Islet precursor cell (in vitro differentiated cells): ENCODE measurements at regions not wholly inside any gene's neighbourhood (a gene's known extent, or its start where the extent isn't known, plus 50 kb on each side); places are given as distances from the start of the nearest gene placed in this dataset.
"Not testable (repeated sequence)": the region's sequence is repeated elsewhere in the genome, so short reads cannot be mapped to it uniquely, and the experiment has no call there.

Source experiments
- DNase-seq: peaks from one replicate; pipeline ENCODE4 v3.0.0-alpha.2; 2018

DNA sequence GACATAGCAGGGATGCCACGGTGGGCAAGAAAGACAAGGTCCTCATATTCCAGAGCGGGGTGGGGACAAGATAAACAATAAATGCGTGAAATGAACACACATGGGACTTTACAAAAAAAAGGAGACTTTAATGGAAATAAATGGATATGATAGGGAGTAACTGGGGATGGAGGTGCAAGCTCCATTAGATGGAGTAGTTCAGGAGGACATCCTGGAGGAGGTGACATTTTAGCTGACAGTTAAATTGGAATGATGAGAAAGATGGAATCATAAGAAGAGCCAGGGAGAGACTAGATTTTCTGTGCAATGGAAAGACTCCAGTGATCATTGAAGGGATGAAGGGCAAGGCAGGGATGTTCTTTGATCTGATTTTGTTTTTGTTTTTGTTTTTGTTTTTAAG is 83.6 kb upstream of the MYL10 start:
- DNase-seq = no peak

DNA sequence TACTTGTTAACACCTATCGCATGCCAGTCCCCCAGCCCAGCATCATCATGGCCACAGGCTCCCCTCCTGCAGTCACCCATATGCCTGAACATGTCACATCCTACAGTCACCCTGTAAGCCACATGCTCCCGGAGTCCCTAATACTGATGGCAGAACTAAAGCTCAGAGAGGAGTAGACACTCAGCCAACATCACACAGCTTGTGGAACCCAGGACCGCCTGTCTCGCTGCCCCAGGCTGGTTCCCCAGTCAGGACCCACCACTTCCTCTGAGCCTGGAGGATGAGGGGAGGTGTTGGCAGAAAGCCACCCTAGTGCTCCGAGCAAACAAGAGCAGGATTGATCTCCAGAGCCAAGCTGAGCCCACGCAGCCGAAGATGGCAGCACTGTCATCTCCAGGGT is 85.0 kb upstream of the MYL10 start:
- no peak for DNase-seq

DNA sequence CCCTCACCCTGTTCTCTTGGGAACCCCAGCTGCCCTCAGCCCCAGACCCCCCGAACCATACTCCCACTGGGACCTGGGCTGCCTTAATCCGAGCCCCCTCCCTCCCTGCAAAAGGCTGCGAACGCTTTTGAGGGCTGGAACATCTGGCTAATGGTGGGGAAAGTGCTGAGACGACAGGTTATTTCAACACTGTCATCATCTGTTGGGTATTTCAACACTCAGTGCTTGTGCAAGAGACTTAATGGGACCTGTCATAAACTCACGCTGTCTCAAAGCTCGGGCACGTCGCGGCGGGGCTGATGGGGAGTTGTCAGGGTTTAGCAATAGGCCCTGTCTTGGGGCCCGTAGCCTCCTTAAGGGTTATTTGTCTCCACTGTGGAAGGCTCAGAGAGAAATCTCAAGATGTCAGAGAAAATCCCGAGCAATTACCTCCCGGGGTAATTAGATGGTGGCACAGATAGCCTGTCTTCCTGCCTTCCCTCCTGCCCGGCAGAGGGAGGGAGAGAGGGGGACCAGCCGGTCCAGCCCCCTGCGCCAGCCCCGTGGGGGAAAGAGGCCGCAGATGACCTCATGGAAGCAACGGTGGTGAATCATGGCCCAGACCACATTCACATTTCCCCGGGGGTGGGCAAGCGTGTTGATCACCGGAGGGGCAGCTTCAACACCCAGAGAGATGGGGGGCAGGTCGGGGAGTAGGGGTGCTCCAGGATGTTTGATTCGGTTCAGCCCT is 88.7 kb upstream of the MYL10 start:
- DNase-seq = peak; percentile 92

DNA sequence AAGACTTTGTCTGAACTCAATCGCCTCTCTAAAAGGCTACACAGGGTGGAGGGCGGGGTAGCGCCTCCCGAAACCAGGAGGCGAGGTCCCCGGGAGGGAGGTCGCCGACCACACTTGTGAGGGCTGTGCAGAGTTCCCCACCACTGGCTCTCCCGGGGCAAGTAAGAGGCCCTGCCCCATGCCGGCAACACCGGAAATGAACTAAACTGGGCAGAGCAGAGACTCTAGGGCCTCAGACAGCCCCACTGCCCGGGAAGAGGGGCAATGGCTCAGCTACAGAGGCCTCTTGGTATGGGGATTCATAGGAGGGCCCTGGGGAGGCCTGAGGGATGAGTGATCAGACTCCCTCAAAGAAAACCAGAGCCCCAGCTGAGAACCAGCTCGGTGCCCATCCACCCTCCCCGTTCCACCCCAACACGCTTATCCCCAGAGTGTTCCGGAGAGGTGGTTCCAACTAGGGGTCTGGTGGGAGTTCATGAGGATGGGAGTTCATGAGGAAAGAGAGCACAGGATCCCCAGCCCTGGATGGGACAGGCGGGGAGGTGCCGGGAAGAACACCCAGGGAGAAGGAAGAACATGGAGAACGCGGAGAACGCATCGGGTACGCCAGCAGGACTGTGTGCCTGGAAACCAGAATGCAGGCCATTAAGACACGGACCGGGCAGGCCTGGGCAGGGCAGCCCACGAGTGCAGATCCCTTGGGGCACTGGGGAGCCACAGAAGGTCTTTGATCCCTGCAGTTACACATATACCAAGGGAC is 89.4 kb upstream of the MYL10 start:
- peak; percentile 66 for DNase-seq

DNA sequence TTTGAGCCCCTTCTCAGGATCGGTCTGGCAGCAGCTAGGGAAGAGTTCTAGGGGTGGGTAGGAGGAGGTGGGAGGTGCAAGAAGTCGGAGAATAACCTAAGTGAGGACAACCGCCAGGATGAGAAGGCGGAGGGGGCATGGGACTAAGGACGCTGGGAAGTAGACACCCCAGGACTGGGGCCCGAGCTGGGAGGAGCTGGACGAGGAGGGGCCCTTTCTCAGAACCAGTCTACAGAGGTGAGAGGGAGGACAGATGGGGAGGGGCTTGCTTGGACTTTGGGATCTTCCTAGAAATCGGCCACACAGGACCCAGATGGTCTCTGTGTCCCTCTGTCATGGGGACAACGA is 90.0 kb upstream of the MYL10 start:
- no peak for DNase-seq

DNA sequence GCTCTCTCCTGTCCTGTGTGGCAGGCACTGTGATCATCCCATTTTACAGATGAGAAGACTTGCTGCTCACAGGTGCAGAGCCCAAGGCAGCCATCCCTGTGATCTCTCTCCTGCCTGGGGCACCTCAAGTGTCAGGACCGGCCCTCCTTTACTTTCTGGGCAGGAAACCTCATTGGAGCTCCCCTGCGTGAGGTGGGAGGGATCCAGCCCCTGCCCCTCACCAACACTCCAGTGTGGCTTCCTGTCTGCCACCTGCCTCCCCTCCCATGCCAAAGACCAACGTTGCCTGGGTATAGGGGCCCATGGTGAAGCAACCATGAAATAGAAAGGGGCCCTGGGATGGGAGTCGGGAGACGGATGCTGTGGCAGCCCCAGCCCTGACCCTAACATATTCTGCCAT is 91.2 kb upstream of the MYL10 start:
- no peak for DNase-seq

DNA sequence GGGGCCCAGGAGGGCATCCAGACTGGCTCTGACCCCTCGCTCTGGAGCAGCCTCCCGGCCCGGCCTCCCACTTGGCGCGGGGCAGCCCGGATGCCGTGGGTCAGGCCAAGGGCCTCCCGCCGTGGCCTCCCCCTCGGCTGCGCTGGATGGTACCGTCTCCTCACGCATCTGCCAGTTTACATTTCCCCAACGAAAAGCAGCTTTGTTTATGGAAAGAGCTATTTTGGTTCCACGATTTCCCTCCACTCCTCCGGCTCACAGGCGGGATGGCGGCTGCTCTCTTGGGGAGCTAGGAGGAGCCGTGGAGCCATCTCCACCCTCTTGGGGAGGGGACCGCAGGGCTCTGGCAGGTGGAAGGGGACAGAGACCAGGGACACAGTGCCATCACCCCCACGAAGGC is 93.2 kb upstream of the MYL10 start:
- DNase-seq = no peak

DNA sequence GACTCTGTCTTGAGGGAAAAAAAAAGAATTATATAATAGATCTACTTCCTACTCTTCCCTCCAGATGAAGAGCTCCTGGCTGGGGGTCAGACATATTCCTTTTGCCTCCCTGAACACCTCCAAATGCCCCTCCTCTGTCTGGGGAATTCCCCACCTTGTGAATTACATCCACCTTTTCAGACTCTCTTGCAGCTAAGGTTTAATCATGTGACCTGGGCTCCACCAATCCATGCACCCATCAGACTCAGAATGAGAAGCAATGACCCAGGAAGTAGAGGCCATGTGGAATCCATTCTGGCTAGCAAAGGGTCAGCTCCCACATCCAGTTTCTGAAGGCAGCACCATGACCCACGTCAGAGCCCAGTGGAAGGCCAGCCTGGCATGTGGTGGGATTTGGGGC is 93.6 kb upstream of the CUX1 start:
- no peak for DNase-seq

DNA sequence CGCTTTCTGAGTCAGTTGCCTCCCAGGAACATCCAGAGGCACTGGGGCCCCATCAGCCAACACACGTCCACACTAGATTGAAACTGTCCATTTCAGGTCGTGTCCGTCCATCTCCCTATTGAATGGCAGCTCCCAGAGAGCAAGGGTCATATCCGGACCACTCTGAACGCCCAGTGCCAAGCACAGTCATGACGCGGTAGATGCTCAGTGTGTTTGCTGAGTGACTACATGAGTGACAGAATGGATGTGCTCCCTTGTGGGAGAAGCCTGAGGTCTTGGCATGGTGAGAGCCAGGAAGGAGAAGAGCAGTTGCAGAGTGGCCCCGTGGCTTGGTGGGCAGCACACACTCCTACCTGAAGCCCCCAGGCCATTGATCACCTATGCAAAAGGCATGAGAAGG is 92.5 kb upstream of the CUX1 start:
- no peak for DNase-seq

DNA sequence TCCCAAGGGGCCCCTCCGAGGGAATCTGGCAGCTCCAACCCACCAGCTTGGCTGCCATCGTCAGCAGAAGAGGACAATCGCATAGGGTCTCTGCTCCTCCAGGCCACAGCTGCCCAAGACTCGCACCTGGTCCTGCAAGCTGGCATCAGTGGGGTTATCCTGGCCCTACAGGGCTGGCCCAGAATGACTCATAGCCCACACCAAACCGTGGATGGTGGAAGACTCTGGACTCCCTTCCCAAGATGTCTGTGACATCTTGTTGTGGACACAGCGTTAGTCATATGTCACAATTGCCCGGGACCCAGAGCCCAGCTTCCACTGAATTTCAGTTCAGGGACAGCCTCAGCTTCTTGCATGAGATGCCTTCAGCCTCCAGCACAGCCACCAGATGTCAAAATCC is 91.5 kb upstream of the CUX1 start:
- DNase-seq = no peak

DNA sequence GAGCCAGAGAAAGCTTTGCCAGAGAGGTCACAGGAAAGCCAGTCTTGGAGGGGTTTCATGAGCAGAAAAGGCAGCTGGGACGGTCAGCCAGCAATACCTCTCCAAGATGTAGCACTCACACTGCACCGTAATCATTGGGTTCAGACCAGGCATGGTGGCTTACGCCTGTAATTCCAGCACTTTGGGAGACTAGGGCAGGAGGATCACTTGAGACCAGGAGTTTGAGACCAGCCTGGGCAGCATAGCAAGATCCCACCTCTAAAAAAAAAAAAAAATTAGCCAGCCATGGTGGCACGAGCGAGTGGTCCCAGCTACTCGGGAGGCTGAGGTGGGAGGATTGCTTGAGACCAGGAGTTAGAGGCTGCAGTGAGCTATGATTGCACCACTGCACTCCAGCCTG is 90.2 kb upstream of the CUX1 start:
- DNase-seq = no peak

DNA sequence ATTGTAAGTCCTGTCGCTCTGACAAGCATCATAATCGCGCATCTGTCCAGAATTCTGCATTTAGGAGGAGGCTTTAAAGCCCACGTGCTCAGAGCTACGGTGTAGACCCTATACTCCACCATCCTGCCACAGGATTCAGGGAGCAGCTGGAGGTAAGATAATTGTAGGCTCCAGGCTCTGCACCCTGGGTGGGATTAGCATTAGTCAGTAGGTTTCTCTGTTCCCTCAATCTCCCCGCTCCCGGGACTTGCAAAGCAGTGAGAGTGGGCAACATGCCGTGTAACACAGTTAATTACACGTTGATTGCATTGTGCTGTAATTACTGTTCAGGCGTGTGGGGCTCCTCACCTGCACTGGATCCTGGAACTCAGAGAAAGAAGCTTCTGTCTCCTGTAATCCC is 89.3 kb upstream of the CUX1 start:
- no peak for DNase-seq

DNA sequence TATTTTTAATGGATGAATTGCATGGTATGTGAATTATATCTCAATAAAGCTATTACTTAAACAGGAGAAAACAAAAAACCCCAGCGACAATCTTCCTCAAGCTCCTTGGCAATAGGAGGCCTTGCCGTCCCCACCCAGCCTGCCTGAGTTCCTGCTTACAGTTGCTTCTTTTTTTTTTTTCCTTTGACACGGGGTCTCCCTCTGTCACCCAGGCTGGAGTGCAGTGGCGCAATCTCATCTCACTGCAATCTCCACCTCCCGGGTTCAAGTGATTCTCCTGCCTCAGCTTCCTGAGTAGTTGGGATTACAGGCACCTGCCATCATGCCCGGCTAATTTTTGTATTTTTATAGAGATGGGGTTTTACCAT is 88.6 kb upstream of the CUX1 start:
- DNase-seq = not testable (repeated sequence)

DNA sequence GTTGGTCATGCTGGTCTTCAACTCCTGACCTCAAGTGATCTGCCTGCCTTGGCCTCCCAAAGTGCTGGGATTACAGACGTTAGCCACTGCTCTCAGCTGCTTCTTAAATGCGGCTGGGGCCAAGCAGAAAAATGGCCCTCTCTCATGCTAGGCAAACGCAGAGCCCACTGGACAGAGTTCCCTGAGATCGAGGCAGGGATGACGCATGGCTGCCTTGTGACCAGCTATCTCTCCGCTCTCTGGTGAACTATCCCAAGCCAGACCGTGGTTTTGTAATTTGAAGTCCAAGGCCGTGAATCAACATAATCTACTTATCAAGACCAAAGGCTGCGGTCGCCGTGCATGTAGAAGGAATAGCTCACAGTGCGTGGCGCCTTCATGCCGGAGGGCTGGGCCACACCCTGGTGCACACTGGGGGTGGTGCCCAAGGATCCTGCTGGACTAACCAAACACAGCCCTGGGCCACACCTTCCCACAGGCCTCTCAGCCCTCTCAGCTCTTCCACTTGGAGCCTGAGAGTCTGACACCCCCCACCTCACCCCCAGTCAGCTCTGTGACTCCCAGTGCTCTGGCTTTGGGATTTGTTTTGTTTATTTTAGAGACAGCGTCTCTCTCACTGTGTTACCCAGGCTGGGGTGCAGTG is 88.1 kb upstream of the CUX1 start:
- peak; percentile 63 for DNase-seq

DNA sequence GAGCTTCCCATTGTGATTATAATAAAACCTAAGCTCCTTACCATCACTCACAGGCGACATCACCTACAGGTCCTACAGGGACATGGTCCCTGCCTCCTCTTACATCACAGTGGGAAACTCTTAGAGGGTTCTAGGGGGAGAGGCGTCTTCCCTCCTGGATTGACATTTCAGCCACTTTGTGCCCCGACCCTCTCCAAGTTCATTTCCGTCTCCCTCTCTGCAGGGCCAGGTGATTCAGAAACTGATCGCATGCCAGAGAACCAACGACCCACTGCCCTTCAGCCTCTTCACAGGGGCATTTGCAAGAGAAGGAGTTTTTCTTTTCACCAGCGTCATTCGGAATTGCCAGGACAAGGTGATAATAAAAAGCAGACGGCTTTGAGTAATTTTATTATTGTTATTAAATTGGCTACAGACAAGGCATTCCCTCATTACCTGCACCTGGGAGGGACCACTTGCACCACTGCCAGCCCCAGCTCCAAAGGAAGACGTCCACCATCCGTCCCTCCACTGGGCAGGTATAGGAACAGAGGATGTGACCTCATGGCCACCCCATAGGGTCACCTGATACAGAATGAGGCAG is 85.8 kb upstream of the CUX1 start:
- no peak for DNase-seq

DNA sequence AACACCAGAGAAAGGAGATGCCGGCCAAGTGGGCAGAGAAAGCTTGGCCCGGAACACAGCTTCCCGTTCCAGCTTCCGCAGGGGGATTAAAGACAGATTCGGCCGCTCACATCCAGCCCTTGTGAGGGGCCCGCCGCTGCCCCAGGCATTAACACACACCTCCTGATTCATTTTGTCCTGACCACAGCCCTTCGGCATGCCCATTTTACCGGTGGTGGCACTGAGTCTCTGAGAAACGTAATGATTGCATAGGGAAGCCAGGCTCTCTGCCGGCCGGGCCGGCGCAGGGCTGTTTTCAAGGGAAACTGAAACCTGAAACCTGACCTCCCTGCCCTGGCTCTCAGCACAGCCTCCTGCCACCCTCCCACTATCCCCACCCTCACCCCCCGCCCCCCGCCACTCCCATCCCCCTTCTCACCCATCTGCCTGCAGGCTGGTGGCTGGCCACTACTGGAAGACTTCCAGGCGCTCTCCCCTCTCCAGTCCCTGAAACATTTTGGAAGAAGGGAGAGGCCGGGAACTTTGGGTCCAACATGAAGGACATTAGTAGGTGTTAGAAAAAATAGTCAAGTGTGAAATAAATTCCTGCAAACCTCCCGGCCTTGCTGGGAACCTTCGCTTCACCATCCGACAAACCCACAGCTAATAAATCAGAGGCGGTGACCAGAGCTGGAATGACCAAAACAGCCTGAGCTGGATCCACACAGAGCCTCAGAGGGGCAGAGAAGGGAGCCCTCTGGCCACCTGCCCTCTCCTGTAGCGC is 83.5 kb upstream of the CUX1 start:
- peak; percentile 93 for DNase-seq

DNA sequence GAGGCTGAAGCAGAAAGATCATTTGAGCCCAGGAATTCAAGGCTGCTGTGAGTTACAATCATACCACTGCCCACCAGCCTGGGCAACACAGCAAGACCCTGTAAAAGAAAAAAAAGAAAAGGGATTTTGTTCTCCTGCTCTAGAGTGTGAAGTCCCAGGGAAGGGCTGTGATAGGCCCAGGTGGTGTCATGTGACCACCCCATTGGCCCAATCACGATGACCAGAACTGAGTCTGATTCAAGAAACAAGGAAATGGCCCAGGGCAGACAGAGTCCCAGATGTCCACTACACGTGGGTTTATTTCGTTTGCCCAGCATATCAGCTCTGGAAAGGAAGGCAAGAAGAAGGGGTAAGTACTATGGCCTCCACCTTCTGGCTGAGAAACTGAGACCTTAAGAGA is 81.3 kb upstream of the CUX1 start:
- no peak for DNase-seq

DNA sequence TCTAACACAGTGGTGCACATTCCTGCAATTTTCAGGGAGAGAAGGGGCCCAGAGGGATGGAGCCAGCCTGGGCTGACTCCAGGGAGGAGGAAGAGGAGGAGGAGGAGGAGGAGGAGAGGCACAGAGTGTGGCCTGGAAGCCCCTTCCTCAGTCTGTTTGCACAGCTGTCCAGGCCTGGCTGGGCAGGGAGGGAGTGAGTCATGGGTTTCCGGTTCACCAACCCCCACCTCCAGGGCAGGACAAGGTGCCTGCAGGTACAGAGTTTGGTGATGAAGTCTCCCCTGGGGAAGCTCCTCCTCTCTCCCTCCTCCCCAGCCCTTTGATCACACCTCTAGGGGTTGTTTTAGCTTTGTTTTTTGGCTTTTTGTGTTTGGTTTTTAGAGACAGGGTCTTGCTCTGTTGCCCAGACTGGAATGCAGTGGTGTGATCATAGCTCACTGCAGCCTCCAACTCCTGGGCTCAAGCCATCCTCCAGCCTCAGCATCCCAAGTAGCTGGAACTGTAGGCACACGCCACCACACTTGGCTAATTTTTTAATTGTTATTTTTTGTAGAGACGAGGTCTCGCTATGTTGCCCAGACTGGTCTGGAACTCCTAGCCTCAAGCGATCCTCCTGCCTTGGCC is 77.5 kb upstream of the CUX1 start:
- DNase-seq = peak; percentile 85

DNA sequence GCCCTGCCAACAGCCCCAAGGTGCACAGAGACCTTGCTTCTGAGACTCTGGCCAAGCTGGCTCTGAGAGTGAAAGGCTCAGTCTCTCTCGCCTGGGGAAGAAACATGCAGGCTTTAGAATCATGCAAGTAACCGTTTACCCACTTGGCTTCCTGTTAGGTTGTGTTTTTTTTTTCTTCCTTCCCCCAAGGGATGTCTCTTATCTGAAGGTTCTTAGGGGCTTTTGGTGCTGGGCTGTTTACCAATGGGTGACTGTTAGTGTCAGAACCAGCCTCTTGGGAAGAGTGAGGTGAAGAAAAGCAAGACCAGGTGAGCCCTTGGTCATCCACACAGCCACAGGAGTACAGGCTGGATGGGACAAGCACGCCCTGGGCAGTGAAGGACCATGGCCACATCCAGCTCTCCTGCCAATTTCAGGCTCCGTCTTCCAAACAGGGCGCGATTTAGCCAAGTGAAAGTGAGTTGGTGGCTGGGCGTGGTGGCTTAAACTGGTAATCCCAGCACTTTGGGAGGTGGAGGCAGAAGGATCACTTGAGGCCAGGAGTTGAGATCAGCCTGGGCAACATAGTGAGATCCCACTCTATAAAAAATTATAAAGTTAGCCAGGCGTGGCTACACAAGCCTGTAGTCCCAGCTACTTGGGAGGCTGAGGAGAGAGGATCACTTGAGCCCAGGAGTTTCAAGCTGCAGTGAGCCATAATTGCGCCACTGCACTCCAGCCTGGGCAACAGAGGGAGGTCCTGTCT is 76.3 kb upstream of the CUX1 start:
- DNase-seq = no peak

DNA sequence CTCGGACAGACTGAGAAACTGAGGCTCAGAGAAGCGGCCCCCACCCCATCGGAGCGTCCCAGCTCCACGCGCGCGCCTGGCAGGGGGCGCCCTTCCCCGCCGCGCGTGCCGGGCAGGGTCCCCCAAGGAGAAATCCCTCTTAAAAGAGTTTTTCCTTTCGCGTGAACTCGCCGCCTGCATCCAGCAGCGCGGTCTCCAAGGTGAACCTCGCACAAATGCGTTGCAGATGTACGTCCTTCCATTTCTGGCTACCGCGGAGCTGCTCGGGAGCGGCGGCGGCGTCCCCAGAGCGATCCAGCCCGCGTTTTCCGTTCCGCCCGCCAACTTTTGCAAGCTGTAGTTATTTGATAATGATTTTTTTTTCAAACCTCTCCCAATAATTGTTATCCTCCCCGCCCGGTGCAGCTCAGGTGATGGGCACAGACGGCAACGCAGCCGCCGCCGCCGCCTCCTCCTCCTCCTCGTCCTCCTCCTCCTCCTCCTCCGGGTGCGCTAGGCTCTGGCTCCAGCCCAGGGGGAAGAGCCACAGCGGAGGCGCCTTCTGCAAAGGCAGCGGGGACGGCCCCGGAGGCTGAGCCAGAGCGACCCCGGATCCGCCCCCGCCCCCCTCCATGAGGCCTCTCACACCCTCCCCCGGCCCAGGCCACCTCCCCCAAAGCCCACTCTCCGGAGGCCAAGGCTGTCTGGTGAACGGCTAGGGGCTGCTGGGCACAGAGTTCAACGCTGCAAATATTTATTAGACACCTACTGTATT is 74.0 kb upstream of the CUX1 start:
- DNase-seq = peak; percentile 85

DNA sequence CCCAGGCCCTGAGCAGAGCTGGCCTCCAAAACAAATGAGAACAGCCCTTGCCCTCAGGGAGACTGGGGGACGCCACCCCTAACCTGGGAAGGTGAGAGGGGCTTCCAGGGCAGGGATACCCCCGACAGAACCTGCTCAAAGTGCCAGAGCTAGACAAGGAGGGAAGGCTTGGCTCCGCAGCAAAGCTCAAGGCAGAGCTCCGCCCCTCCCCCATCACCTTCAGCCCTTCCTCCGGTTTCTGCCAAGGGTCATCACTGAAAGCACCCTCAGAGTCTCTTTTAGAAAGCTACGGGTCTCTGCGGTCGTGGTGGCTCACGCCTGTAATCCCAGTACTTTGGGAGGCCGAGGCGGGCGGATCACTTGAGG is 73.4 kb upstream of the CUX1 start:
- peak; percentile 69 for DNase-seq
